ENCODE measurements at regions not wholly inside any gene's neighbourhood (a gene's known extent, or its start where the extent isn't known, plus 50 kb on each side); places are given as distances from the start of the nearest gene placed in this dataset.

GRCh38 chr5:56620903-56621677, 194.3 kb upstream of the MAP3K1 start:
- peak; percentile 35 for DNase-seq (ENCODE audit: low spot score)

- DNase-seq (ENCODE audit: low spot score), result no peak
Observed at GRCh38 chr5:56617998-56618397, 197.4 kb upstream of the MAP3K1 start.

- DNase-seq (ENCODE audit: low spot score), result no peak
Observed at GRCh38 chr5:56616454-56617160, 198.7 kb upstream of the MAP3K1 start.

DNA sequence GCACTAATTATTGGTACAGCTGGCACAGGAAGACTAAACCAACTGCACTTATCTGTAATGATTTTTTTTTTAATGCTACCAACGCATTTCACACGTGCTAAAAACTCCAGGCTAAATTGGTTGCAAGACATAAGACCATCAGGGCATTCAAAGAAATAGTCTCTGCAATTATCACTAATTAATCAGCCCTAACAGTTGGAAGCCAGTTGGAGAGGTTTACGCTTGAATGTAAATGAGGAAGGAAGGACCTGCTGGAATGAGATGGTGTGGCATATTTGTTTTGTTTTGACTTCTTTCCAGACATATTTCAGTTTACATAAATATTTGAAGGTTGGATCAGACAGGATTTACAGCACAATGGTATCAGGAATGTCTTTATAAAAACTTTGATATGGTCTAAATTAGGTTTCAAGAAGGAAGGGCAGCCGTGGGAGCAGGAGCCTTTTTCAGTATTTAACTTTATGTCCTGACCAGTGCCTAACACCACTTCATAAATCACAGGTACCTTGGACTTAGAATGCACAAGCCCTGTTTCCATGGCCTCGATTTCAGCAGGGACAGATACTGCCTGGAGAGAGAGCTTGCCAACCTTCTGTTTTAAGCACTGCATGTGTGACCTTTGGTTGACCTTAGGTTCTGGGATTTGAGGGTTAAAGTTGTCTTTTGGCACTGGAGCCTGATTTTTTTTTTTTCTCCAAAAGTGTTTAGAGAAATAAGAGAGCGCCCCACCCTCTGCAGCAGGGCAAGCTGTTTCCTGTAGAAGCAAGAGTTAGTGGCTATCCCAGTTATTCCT, 199.8 kb upstream of the MAP3K1 start:
- DNase-seq (ENCODE audit: low spot score), result no peak

DNA sequence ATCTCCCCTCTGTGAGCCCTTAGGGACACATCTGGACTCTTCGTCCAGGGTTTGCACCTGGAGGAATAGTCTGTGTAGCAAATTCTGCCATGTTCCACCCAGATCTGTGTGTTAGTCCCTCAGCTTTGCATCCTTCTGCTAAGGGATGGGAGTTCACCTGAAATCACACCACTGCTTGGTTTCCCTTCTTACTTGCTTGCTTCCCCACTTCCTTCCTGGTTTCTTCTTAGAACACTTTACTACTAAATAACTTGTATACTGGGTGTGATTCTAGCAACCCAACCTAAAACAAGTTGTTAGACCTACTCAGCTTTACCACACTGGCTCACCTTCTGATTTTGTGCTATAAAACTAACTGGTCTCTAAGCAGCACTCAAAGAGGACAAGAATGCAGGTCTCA, 202.6 kb upstream of the MAP3K1 start:
- no peak for DNase-seq (ENCODE audit: low spot score)

GRCh38 chr5:56612353-56612752, 203.0 kb upstream of the MAP3K1 start:
- DNase-seq (ENCODE audit: low spot score), result no peak

GRCh38 chr5:56610093-56610698, 205.2 kb upstream of the MAP3K1 start:
- DNase-seq (ENCODE audit: low spot score), result no peak

DNA sequence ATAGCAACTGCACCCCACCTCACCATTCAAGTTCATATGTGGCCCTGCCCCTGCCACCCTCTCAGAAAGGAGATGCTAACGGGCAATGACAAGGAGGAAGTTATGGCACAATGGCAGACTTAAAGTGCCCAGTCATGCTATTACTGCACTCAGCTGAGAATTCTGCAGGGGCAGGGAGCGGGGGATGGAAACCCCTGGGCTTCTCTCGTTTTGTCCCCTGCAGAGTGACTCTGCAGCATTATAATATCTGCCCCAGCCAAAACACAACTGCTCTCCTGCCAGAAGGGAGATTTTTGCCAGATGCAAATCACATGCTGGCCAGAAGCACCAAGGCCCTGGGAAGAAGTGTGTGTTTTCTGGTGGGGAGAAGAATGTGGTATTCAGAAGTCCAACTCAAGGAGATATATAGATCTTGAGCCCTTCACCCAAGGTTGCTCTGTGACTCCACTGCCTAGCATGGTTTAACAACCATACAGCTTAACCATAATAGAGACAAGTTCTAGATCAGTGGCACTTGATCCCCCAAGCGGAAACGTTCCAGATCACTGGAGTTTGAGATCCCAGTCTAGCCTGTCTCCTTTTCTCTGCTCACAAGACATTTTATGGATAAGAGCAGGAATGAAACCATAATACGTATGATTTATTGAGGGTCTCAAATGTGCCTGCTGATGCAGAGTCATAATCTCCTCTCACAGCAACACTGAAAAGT, 207.0 kb upstream of the MAP3K1 start:
- DNase-seq (ENCODE audit: low spot score), result peak; percentile 45

DNA sequence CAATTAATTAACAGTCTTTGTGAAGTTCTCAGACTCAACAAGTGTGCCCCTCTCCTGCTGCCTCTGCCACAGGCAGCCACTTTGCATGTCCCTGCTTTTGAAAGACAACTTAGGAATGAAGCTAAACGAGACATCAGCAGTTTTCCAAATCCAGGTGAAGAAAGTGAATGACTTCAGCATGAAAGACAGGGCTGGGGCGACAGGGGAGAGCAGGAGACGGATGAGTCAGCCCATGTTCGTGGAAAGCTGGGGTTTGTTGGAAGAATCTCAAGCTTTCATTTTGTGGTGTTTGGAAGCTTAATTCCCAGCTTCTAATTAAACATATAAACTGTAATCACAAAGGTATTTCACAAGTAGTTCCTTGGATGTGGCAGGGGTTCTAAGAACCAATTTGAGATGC, 207.8 kb upstream of the MAP3K1 start:
- DNase-seq (ENCODE audit: low spot score), result peak; percentile 51

GRCh38 chr5:56607074-56607473, 208.3 kb upstream of the MAP3K1 start:
- DNase-seq (ENCODE audit: low spot score), result no peak

GRCh38 chr5:56606192-56606591, 209.2 kb upstream of the MAP3K1 start:
- no peak for DNase-seq (ENCODE audit: low spot score)

DNA sequence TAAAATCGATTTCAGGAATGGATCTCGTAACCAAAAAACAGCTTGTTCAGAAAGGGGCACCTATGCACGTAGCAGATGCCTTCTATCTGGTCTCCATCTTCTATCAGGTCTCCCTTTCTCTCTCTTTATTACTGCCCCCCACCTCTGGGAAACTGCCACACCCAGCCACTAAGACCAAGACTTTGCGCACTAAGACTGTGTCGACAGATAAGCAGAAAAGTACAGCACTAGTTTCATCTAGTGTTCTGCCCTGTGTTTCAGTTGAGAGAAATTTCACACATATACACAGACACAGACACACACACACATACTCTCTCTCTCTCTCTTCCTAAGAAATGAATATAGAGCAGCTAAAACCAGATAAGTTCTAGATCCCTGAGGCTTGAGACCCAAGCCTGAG, 210.1 kb upstream of the MAP3K1 start:
- DNase-seq (ENCODE audit: low spot score), result no peak

DNA sequence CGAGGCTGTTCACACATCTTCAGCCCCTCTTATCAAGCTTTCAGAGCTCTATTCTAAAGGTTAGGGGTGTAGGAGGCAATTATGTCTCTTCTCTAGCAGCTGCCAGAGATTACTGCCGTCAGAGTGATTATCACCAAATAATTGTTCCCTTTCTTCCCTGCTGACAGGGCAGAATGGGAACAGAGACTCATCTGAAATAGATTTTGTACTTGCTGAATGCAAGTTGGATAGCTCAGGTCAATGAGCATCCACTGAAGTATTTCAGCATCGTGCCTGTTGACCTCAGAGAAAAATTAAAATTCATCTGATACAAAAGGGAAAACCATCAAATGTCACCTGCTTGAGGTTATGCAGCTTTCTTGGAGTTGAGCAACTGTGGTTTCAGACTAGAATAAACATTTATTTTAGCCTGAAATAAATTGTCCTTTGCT, 213.7 kb upstream of the MAP3K1 start:
- DNase-seq (ENCODE audit: low spot score), result peak; percentile 20

DNA sequence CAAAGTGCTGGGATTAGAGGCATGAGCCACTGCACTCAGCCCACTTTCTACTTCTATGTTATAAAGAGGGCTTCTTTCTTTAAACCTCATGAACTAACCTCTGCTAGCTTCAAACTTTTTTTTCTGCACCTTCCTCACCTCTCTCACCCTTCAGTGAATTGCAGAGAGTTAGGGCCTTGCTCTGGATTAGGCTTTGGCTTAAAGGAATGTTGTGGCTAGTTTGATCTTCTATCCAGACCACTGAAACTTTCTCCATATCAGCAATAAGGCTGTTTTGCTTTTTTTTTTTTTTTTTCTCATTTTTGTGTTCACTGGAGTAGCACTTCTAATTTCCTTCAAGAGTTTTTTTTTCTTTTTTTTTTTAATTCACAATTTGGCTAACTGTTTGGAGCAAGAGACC, 216.4 kb upstream of the MAP3K1 start:
- DNase-seq (ENCODE audit: low spot score), result no peak

DNA sequence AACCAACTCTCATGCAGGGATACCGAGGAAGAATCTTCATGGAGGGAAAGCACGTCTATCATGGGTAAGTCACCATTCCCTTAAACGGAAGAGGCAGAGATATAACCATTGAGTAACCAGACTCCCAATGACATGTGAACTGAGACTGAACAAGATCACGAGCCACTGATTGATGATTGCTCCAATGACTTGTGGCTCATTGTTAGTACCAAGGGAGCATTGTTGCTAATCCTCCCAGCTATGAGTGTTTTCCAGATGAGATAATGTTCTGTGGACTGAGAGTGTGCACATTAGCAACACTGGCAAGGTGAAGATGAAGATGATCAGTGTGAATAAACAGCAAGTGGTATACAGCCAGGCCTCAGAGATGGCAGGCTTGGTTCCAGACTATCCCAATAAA, 219.2 kb upstream of the MAP3K1 start:
- no peak for DNase-seq (ENCODE audit: low spot score)

GRCh38 chr5:56595566-56595965, 219.8 kb upstream of the MAP3K1 start:
- DNase-seq (ENCODE audit: low spot score), result no peak

GRCh38 chr5:56594792-56595191, 220.6 kb upstream of the MAP3K1 start:
- no peak for DNase-seq (ENCODE audit: low spot score)

DNA sequence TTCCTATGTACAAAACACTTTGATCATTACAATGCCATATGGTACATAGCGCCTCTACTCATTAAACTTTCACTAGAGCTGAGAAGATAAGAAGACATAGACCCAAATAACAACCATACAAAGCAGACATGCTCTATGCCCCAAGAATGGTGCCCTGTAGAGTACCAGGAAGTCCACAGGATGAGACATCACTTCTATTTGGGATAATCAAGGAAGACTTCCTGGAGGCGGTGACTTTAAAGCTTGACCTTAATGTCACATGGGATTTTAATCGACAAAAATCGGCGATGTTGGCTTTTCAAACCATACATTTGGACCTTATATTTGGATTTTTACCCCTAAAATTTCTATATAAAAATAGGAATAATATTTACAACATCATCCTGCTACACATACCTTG, 224.3 kb upstream of the MAP3K1 start:
- no peak for DNase-seq (ENCODE audit: low spot score)

- DNase-seq (ENCODE audit: low spot score), result no peak
Observed at GRCh38 chr5:56589481-56589860, 225.9 kb upstream of the MAP3K1 start.

DNA sequence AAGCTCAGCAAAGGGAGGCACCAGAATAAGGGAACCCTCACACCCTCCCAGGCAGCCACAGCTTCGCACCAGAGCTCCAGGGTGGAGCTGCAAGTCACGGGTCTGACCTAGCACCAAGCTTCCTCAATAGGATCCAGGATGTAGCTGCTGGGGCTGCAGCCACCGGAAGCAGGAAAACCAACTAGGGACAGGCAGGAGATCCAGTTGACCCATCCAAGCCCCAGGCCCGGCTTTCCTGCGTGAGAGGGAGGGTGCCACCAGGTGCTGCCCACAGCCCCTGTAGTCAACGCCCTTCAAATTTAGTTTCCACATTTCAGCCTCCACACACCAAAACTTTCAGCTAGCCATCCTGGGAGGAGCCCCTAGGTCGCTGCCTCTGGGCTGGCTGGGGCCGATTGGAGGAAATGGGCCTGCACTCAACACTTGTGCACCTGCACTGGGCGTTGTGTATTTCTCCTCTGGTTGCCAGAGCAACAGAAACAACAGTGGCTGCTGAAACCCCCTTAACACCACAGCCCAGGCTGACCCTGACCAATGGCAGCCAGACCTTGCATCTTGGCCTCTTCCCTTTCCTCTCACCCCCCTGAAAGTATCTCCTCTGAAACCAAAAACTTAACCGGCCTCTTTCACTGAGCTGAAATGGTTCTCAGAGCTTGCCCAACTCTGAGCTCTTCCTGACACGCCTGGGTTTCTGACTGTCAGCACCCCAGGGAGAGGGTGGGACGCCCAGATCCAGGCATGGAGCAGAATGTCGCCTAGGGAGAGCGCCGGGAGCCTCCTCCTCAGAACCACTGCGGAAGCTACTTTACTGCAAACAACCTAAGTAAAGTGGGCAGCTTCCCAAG, 226.5 kb upstream of the MAP3K1 start:
- peak; percentile 33 for DNase-seq (ENCODE audit: low spot score)

GRCh38 chr5:56588131-56588487, 227.2 kb upstream of the MAP3K1 start:
- DNase-seq (ENCODE audit: low spot score), result no peak

Data from AG20443 (cell line).